Parathyroid adenoma (tissue), 2 donors: ENCODE measurements at regions not wholly inside any gene's neighbourhood (a gene's known extent, or its start where the extent isn't known, plus 50 kb on each side); places are given as distances from the start of the nearest gene placed in this dataset.
"Not testable (repeated sequence)": the region's sequence is repeated elsewhere in the genome, so short reads cannot be mapped to it uniquely, and the experiment has no call there.

Experiments used
- H2AFZ ChIP-seq: fragments of 300-600 bp; sonication (generic); one replicate; pipeline ENCODE4 v1.7.0; 2017; ENCODE audit warnings: antibody characterized with exemption, mild to moderate bottlenecking
- H3K27ac ChIP-seq: fragments of 300-600 bp; sonication (generic); one replicate; pipeline ENCODE4 v1.7.0; 2017
- H3K27me3 ChIP-seq: fragments of 300-600 bp; sonication (generic); one replicate; pipeline ENCODE4 v1.7.0; 2017; ENCODE audit warnings: low read length; ENCODE audit not compliant: control insufficient read depth, insufficient read depth
- H3K36me3 ChIP-seq: fragments of 300-600 bp; sonication (generic); one replicate; pipeline ENCODE4 v1.7.0; 2017; ENCODE audit warnings: low read length; ENCODE audit not compliant: control insufficient read depth, insufficient read depth
- H3K4me1 ChIP-seq: fragments of 300-600 bp; sonication (generic); one replicate; pipeline ENCODE4 v1.7.0; 2017; ENCODE audit warnings: control low read depth
- H3K4me2 ChIP-seq: fragments of 300-600 bp; sonication (generic); one replicate; pipeline ENCODE4 v1.7.0; 2017; ENCODE audit warnings: low read length
- H3K4me3 ChIP-seq: fragments of 300-600 bp; sonication (generic); one replicate; pipeline ENCODE4 v1.7.0; 2017; ENCODE audit warnings: low read depth, low read length
- H3K79me2 ChIP-seq: fragments of 300-600 bp; sonication (generic); one replicate; pipeline ENCODE4 v1.7.0; 2017; ENCODE audit warnings: control low read depth
- H3K9ac ChIP-seq: fragments of 300-600 bp; sonication (generic); one replicate; pipeline ENCODE4 v1.7.0; 2017; ENCODE audit warnings: mild to moderate bottlenecking
- H3K9me3 ChIP-seq: fragments of 300-600 bp; sonication (generic); one replicate; pipeline ENCODE4 v1.7.0; 2017; ENCODE audit warnings: low read length; ENCODE audit not compliant: control insufficient read depth
- TF ChIP-seq, protein P1 (sequence below): fragments of 300-600 bp; sonication (generic); IDR thresholded peaks from one replicate; pipeline ENCODE4 v1.7.0; 2017; ENCODE audit warnings: antibody characterized with exemption, mild to moderate bottlenecking
- donor health status: primary hyperparathyroidism.

- Histone ChIP-seq H3K4me1 (peaks cover 17% of the 10 kb centered on the region), H3K9me3 (no peaks in the 10 kb centered on the region), H2AFZ (no peak overlapping the region), H3K79me2 (peaks cover 21% of the 10 kb centered on the region), H3K4me3 (no peak overlapping the region), H3K27me3 (no peaks in the 10 kb centered on the region), H3K9ac (no peak overlapping the region), H3K27ac (no peak overlapping the region), H3K4me2 (peak overlapping the region; percentile 13), H3K36me3 (no peaks in the 10 kb centered on the region)
- TF ChIP-seq, protein P1, sequence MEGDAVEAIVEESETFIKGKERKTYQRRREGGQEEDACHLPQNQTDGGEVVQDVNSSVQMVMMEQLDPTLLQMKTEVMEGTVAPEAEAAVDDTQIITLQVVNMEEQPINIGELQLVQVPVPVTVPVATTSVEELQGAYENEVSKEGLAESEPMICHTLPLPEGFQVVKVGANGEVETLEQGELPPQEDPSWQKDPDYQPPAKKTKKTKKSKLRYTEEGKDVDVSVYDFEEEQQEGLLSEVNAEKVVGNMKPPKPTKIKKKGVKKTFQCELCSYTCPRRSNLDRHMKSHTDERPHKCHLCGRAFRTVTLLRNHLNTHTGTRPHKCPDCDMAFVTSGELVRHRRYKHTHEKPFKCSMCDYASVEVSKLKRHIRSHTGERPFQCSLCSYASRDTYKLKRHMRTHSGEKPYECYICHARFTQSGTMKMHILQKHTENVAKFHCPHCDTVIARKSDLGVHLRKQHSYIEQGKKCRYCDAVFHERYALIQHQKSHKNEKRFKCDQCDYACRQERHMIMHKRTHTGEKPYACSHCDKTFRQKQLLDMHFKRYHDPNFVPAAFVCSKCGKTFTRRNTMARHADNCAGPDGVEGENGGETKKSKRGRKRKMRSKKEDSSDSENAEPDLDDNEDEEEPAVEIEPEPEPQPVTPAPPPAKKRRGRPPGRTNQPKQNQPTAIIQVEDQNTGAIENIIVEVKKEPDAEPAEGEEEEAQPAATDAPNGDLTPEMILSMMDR: no peak
Measured at GRCh38 chr4:15194520-15194919, 192.2 kb downstream of the CPEB2 start.

DNA sequence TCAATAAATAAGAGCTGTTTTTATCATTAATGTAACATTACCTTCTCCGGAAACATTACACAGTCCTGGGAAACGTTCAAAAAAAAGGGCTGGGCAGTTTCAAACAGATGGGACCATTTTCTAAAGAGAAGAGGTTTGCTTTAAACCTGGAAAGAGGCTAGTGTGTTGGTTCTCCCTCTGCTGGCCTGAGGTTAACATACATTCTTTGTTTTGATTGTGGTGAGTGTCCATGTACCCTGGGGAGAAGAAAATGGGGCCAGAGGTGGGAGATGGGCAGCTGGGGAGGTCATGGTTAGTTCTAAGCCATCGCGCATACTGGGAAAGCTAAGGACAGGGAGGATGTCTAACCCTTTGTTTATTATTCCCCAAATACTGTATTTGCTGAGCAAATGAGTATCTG, 194.7 kb downstream of the CPEB2 start:
- Histone ChIP-seq H3K79me2 (peaks cover 12% of the 10 kb centered on the region), H3K9me3 (no peaks in the 10 kb centered on the region), H3K4me2 (peak overlapping the region; percentile 24), H2AFZ (no peak overlapping the region), H3K4me1 (peaks cover 26% of the 10 kb centered on the region), H3K4me3 (no peak overlapping the region), H3K36me3 (no peaks in the 10 kb centered on the region), H3K27me3 (no peaks in the 10 kb centered on the region), H3K27ac (no peak overlapping the region), H3K9ac (no peak overlapping the region)
- TF ChIP-seq, protein P1: peak; percentile 11

GRCh38 chr4:15198070-15198727, 195.9 kb downstream of the CPEB2 start:
- peak overlapping the region; percentile 67 for H3K27ac ChIP-seq

GRCh38 chr4:15201782-15202181, 199.5 kb downstream of the CPEB2 start:
- H3K9ac ChIP-seq: no peak overlapping the region
- H3K4me1 ChIP-seq: peaks cover 28% of the 10 kb centered on the region
- TF ChIP-seq, protein P1: no peak
- H3K9me3 ChIP-seq: no peaks in the 10 kb centered on the region
- peak overlapping the region; percentile 15 for H3K4me2 ChIP-seq
- H3K27me3 ChIP-seq: no peaks in the 10 kb centered on the region
- H3K27ac ChIP-seq: peak overlapping the region; percentile 44
- H2AFZ ChIP-seq: no peak overlapping the region
- no peaks in the 10 kb centered on the region for H3K36me3 ChIP-seq
- peaks cover 9% of the 10 kb centered on the region for H3K79me2 ChIP-seq
- no peak overlapping the region for H3K4me3 ChIP-seq

More at GRCh38 chr4:15198070-15198727, 195.9 kb downstream of the CPEB2 start:
- Histone ChIP-seq H2AFZ (no peak overlapping the region), H3K4me2 (peak overlapping the region; percentile 48), H3K4me1 (peaks cover 34% of the 10 kb centered on the region), H3K9ac (no peak overlapping the region), H3K4me3 (peak overlapping the region; percentile 6), H3K27me3 (no peaks in the 10 kb centered on the region), H3K36me3 (no peaks in the 10 kb centered on the region), H3K79me2 (peaks cover 10% of the 10 kb centered on the region), H3K9me3 (no peaks in the 10 kb centered on the region)
- TF ChIP-seq, protein P1: no peak

GRCh38 chr4:15202481-15202880, 200.2 kb downstream of the CPEB2 start:
- Histone ChIP-seq H3K27ac (no peak overlapping the region), H2AFZ (no peak overlapping the region), H3K9me3 (no peaks in the 10 kb centered on the region), H3K27me3 (no peaks in the 10 kb centered on the region), H3K9ac (no peak overlapping the region), H3K4me2 (no peak overlapping the region), H3K4me3 (no peak overlapping the region), H3K4me1 (peaks cover 28% of the 10 kb centered on the region), H3K79me2 (peaks cover 13% of the 10 kb centered on the region), H3K36me3 (no peaks in the 10 kb centered on the region)
- TF ChIP-seq, protein P1: no peak

DNA sequence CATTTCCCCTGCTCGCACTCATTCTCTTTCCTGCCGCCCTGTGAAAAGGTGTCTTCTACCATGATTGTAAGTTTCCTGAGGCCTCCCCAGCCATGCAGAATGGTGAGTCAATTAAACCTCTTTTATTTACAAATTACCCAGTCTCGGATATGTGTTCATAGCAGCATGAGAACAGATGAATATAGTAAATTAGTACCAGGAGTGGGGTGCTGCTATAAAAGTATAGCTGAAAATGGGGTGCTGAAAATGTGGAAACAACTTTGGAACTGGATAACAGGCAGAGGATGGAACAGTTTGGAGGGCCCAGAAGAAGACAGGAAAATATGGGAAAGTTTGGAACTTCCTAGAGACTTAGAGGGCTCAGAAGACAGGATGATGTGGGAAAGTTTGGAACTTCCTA, 204.2 kb downstream of the CPEB2 start:
- H2AFZ ChIP-seq, H3K9me3 ChIP-seq, H3K27me3 ChIP-seq, H3K27ac ChIP-seq, H3K4me3 ChIP-seq, H3K4me2 ChIP-seq, H3K9ac ChIP-seq, H3K36me3 ChIP-seq: not testable (repeated sequence)
- Histone ChIP-seq H3K79me2 (peaks cover 26% of the 10 kb centered on the region), H3K4me1 (peaks cover 13% of the 10 kb centered on the region)
